HG03097 (cell line): ENCODE measurements at regions not wholly inside any gene's neighbourhood (a gene's known extent, or its start where the extent isn't known, plus 50 kb on each side); places are given as distances from the start of the nearest gene placed in this dataset.

ENCODE experiments used
- ATAC-seq: cut with Tn5 transposase; IDR thresholded peaks from one replicate; pipeline ENCODE4 v1.9.1; 2021; ENCODE audit not compliant: unreplicated experiment, low FRiP score

GRCh38 chr17:73971127-73971526 is 232.4 kb upstream of the RPL38 start:
- ATAC-seq, result no peak

- ATAC-seq, result no peak
Measured at GRCh38 chr17:73972056-73972455, 231.4 kb upstream of the RPL38 start.

GRCh38 chr17:73972901-73973300 is 230.6 kb upstream of the RPL38 start:
- no peak for ATAC-seq

- no peak for ATAC-seq
Measured at GRCh38 chr17:73973586-73974409, 229.7 kb upstream of the RPL38 start.

GRCh38 chr17:73974536-73974935 is 228.9 kb upstream of the RPL38 start:
- ATAC-seq, result no peak

GRCh38 chr17:73976147-73976546 is 227.3 kb upstream of the RPL38 start:
- ATAC-seq, result no peak

GRCh38 chr17:73976676-73977521 is 226.6 kb upstream of the RPL38 start:
- ATAC-seq, result no peak

GRCh38 chr17:73980517-73980916 is 223.0 kb upstream of the RPL38 start:
- ATAC-seq, result no peak

GRCh38 chr17:73982871-73983270 is 220.6 kb upstream of the RPL38 start:
- no peak for ATAC-seq

- ATAC-seq, result no peak
Measured at GRCh38 chr17:73983621-73984400, 219.7 kb upstream of the RPL38 start.

GRCh38 chr17:73984941-73985340 is 218.5 kb upstream of the RPL38 start:
- ATAC-seq, result no peak

GRCh38 chr17:73985466-73986015 is 217.9 kb upstream of the RPL38 start:
- no peak for ATAC-seq

GRCh38 chr17:73986641-73987177 is 216.8 kb upstream of the RPL38 start:
- ATAC-seq, result no peak

- no peak for ATAC-seq
Measured at GRCh38 chr17:73987395-73987794, 216.1 kb upstream of the RPL38 start.

GRCh38 chr17:73987845-73988509 is 215.5 kb upstream of the RPL38 start:
- no peak for ATAC-seq

GRCh38 chr17:73989671-73990070 is 213.8 kb upstream of the RPL38 start:
- no peak for ATAC-seq

- ATAC-seq, result no peak
Measured at GRCh38 chr17:73990290-73990689, 213.2 kb upstream of the RPL38 start.

GRCh38 chr17:73991260-73991659 is 212.2 kb upstream of the RPL38 start:
- ATAC-seq, result no peak

GRCh38 chr17:73994946-73995345 is 208.5 kb upstream of the RPL38 start:
- no peak for ATAC-seq

- ATAC-seq, result no peak
Measured at GRCh38 chr17:73997059-73997458, 206.4 kb upstream of the RPL38 start.
